Breast epithelium (tissue), 4 donors: ENCODE measurements at regions not wholly inside any gene's neighbourhood (a gene's known extent, or its start where the extent isn't known, plus 50 kb on each side); places are given as distances from the start of the nearest gene placed in this dataset.

ENCODE experiments used
- DNase-seq, 2 donors: peaks; one replicate each; pipeline ENCODE4 v3.0.0-alpha.2; 2019; ENCODE audit warnings: low spot score in 2 of 2
- H3K27ac ChIP-seq, 2 donors: fragments of 200-600 bp; sonication (generic) in 1 of 2; one replicate each; pipeline ENCODE4 v1.5.1; 2016 to 2019; ENCODE audit warnings: mild to moderate bottlenecking in 1 of 2
- H3K27me3 ChIP-seq, 2 donors: fragments of 200-600 bp; sonication (generic) in 1 of 2; one replicate each; pipeline versions ENCODE4 v1.5.1 to v1.6.0; 2017 to 2019; ENCODE audit warnings: control low read depth in 1 of 2, mild to moderate bottlenecking in 1 of 2
- H3K36me3 ChIP-seq: fragments of 200-600 bp; one replicate; pipeline ENCODE4 v1.5.1; 2019
- H3K4me1 ChIP-seq, 2 donors: fragments of 200-600 bp; sonication (generic); one replicate each; pipeline ENCODE4 v1.5.1; 2016 to 2019; ENCODE audit warnings: control low read depth in 1 of 2
- H3K4me3 ChIP-seq, 3 donors: fragments of 200-600 bp; sonication (generic); 1 replicate in 2 of 3; 2 replicates in 1 of 3; pipeline ENCODE4 v1.5.1; 2016 to 2019; ENCODE audit warnings: mild to moderate bottlenecking in 3 of 3, moderate library complexity in 2 of 3
- H3K9me3 ChIP-seq, 2 donors: fragments of 200-600 bp; sonication (generic) in 1 of 2; one replicate each; pipeline ENCODE4 v1.5.1; 2016 to 2019; ENCODE audit warnings: control low read depth in 1 of 2
- POLR2A ChIP-seq: fragments of 450-650 bp; IDR thresholded peaks from one replicate; pipeline ENCODE4 v1.6.1; 2016; ENCODE audit warnings: antibody characterized with exemption, mild to moderate bottlenecking, moderate library complexity
- POLR2AphosphoS5 ChIP-seq, 3 donors: sonication (generic); formaldehyde crosslinking; IDR thresholded peaks; one replicate each; pipeline ENCODE4 v1.6.1; 2017; ENCODE audit warnings: antibody characterized with exemption in 3 of 3
- intact Hi-C: fragments of 100-400 bp; cut with DNase I; formaldehyde crosslinking; loops from one replicate; pipeline ENCODE4 v1.15.1; 2023; ENCODE audit warnings: low total_unique reads
- TF ChIP-seq, protein P1 (sequence below), 3 donors: fragments of 450-650 bp; IDR thresholded peaks; one replicate each; pipeline ENCODE4 v1.5.1; 2016 to 2017; ENCODE audit warnings: antibody characterized with exemption in 3 of 3, mild to moderate bottlenecking in 3 of 3, moderate library complexity in 3 of 3

DNA sequence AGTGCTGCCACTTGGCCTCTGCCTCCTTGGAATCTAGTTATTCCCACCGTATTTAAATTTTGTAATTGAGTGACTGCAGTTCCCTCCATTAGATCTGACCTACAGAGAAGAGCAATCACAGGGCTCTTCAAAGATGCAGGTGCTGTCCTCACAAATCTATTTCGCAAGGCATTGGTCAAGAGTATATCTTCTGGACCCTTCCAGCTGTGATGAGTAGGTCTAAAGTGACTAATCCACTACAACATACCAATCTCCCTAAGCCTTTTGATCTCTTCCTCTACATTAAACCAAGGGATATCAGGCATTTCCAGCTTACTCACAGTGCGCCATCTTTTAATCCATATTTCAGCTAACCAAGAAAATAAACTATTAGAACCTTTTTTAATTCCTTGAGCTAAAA, 65.1 kb upstream of the COL3A1 start:
- H3K36me3 ChIP-seq, result no peaks in the 10 kb centered on the region
- no peak for TF ChIP-seq POLR2AphosphoS5 (IDR thresholded peaks at IDR 0.05)
- TF ChIP-seq, protein P1, sequence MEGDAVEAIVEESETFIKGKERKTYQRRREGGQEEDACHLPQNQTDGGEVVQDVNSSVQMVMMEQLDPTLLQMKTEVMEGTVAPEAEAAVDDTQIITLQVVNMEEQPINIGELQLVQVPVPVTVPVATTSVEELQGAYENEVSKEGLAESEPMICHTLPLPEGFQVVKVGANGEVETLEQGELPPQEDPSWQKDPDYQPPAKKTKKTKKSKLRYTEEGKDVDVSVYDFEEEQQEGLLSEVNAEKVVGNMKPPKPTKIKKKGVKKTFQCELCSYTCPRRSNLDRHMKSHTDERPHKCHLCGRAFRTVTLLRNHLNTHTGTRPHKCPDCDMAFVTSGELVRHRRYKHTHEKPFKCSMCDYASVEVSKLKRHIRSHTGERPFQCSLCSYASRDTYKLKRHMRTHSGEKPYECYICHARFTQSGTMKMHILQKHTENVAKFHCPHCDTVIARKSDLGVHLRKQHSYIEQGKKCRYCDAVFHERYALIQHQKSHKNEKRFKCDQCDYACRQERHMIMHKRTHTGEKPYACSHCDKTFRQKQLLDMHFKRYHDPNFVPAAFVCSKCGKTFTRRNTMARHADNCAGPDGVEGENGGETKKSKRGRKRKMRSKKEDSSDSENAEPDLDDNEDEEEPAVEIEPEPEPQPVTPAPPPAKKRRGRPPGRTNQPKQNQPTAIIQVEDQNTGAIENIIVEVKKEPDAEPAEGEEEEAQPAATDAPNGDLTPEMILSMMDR (IDR thresholded peaks at IDR 0.05), result no peak
- TF ChIP-seq POLR2A, result no peak
- intact Hi-C loops, result no loop called here
- no peaks in the 10 kb centered on the region for H3K9me3 ChIP-seq
- H3K27ac ChIP-seq, result no peak overlapping the region
- no peak overlapping the region for H3K4me3 ChIP-seq
- DNase-seq, result no peak
- H3K27me3 ChIP-seq, result no peaks in the 10 kb centered on the region
- no peaks in the 10 kb centered on the region for H3K4me1 ChIP-seq

DNA sequence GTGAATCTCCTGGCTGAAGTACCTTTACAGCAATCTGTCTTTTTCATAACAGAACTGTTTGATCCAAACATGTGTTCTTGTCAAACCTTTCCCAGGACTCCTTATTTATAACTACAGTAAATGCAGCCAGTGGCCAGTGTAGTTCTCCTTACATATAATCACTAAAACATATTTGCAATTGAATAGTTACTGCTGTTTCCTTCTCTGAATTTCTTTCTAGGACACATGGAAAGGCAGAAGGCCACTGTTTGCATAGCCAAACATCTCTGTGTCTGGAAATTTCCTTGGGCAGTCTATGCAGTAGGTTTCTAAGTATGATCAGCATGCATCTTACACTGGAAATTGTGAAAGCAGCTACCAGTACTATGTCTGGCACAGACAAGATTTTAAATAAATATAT, 57.4 kb upstream of the COL3A1 start:
- intact Hi-C loops, result no loop called here
- no peak overlapping the region for H3K4me3 ChIP-seq
- no peak overlapping the region for H3K27ac ChIP-seq
- no peaks in the 10 kb centered on the region for H3K27me3 ChIP-seq
- no peak for TF ChIP-seq POLR2A
- TF ChIP-seq, protein P1 (IDR thresholded peaks at IDR 0.05), result no peak
- TF ChIP-seq POLR2AphosphoS5 (IDR thresholded peaks at IDR 0.05), result no peak
- no peaks in the 10 kb centered on the region for H3K4me1 ChIP-seq
- no peaks in the 10 kb centered on the region for H3K36me3 ChIP-seq
- DNase-seq, result no peak
- no peaks in the 10 kb centered on the region for H3K9me3 ChIP-seq

DNA sequence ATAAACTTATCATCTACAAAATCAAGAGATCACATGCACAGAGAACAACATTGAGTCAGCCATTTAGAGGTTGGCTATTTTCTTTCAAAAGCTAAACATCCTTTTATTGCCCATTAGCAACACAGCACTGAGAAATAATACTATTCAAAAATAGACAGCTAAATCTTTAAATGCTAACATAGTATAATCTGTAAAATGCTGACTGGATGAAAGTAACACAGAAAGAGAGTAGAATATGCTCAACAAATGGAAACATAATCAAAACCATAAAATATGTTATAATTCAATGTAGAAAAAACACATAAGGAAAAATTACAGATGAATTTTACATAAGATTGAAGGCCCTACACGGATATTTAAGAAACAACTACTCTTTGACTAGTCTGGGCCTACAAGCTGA, 56.5 kb upstream of the COL3A1 start:
- TF ChIP-seq POLR2AphosphoS5 (IDR thresholded peaks at IDR 0.05), result no peak
- no peak for TF ChIP-seq POLR2A
- TF ChIP-seq, protein P1 (IDR thresholded peaks at IDR 0.05), result no peak
- intact Hi-C loops, result no loop called here
- no peaks in the 10 kb centered on the region for H3K27me3 ChIP-seq
- DNase-seq, result no peak
- no peaks in the 10 kb centered on the region for H3K36me3 ChIP-seq
- no peaks in the 10 kb centered on the region for H3K4me1 ChIP-seq
- H3K27ac ChIP-seq, result no peak overlapping the region
- H3K9me3 ChIP-seq, result no peaks in the 10 kb centered on the region
- H3K4me3 ChIP-seq, result no peak overlapping the region

DNA sequence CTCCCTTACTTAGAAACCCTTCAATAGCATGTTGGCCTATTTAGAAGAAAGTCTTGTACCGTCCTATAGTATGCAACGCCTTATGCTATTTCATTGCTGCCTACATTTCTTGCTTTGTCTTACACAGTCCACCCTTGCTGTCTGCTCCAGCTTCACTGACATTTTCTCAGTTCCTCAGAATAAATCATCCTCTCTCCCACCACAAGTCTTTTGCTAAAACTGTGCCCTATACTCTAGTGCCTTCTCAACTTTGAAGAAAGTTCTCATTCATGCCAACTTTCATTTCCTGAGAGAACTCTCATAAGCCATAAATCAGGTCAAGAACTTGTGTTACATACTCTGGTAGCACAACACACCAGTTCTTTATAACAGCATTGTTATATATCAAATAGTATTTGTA, 54.3 kb upstream of the COL3A1 start:
- no peak for TF ChIP-seq POLR2AphosphoS5 (IDR thresholded peaks at IDR 0.05)
- TF ChIP-seq, protein P1 (IDR thresholded peaks at IDR 0.05), result no peak
- no peak for TF ChIP-seq POLR2A
- no peak overlapping the region for H3K27ac ChIP-seq

DNA sequence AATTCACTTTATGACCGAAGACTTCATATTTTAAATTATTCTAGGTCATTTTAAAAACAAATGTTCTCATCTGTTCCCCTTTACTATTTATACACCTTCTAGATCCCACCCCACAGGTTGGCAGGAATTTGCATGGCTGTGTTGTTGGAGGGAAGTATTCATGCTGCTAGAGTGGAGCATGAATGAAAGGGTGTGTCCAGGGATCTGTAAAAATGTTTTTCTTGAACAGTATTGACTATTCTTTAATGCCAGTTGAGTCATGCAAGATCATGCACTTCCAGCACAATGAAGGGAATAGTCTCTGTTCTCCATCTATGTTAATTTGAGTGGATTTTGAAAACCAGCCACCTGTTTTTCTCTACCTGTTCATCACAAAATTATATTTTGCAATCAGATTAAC, 52.0 kb upstream of the COL3A1 start:
- no peaks in the 10 kb centered on the region for H3K9me3 ChIP-seq

More for the DNA sequence above, 54.3 kb upstream of the COL3A1 start:
- Histone ChIP-seq H3K36me3 (no peaks in the 10 kb centered on the region), H3K4me3 (no peak overlapping the region), H3K27me3 (no peaks in the 10 kb centered on the region), H3K4me1 (no peaks in the 10 kb centered on the region), H3K9me3 (no peaks in the 10 kb centered on the region)
- intact Hi-C loops, result no loop called here
- no peak for DNase-seq

More for the DNA sequence above, 52.0 kb upstream of the COL3A1 start:
- intact Hi-C loops, result no loop called here
- H3K36me3 ChIP-seq, result no peaks in the 10 kb centered on the region
- H3K27me3 ChIP-seq, result no peaks in the 10 kb centered on the region
- no peaks in the 10 kb centered on the region for H3K4me1 ChIP-seq
- no peak for TF ChIP-seq POLR2AphosphoS5 (IDR thresholded peaks at IDR 0.05)
- TF ChIP-seq, protein P1 (IDR thresholded peaks at IDR 0.05), result no peak
- TF ChIP-seq POLR2A, result no peak
- DNase-seq, result no peak
- no peak overlapping the region for H3K27ac ChIP-seq
- no peak overlapping the region for H3K4me3 ChIP-seq
